Stimulated activated CD4-positive, alpha-beta T cell treated with anti-CD3 and anti-CD28 coated beads, Interleukin-2, amount 100 ng/mL, for 24 hours (primary cell): ENCODE measurements at regions not wholly inside any gene's neighbourhood (a gene's known extent, or its start where the extent isn't known, plus 50 kb on each side); places are given as distances from the start of the nearest gene placed in this dataset.

Experiments used
- DNase-seq, 2 donors: peaks; one replicate each; pipeline ENCODE4 v3.0.0-alpha.2; 2020

GRCh38 chr3:76724075-76724474 is 315.8 kb upstream of the ROBO2 start:
- no peak for DNase-seq

- DNase-seq = no peak
These were observed 315.2 kb upstream of the ROBO2 start for GRCh38 chr3:76724706-76725105.

- no peak for DNase-seq
These were observed 313.9 kb upstream of the ROBO2 start for GRCh38 chr3:76726034-76726433.

- DNase-seq = no peak
These were observed 311.5 kb upstream of the ROBO2 start for GRCh38 chr3:76728426-76728825.

- no peak for DNase-seq
These were observed 308.4 kb upstream of the ROBO2 start for GRCh38 chr3:76731471-76731870.

GRCh38 chr3:76733073-76733759 is 306.7 kb upstream of the ROBO2 start:
- DNase-seq = no peak

- DNase-seq = no peak
These were observed 304.7 kb upstream of the ROBO2 start for GRCh38 chr3:76735152-76735551.

GRCh38 chr3:76753599-76753998 is 286.3 kb upstream of the ROBO2 start:
- no peak for DNase-seq

- no peak for DNase-seq
These were observed 285.7 kb upstream of the ROBO2 start for GRCh38 chr3:76754247-76754646.

GRCh38 chr3:76756577-76756976 is 283.3 kb upstream of the ROBO2 start:
- no peak for DNase-seq

- no peak for DNase-seq
These were observed 279.6 kb upstream of the ROBO2 start for GRCh38 chr3:76760336-76760735.

GRCh38 chr3:76765511-76765910 is 274.4 kb upstream of the ROBO2 start:
- DNase-seq = no peak

- no peak for DNase-seq
These were observed 271.0 kb upstream of the ROBO2 start for GRCh38 chr3:76768912-76769311.

- no peak for DNase-seq
These were observed 263.0 kb upstream of the ROBO2 start for GRCh38 chr3:76776927-76777326.

- no peak for DNase-seq
These were observed 251.7 kb upstream of the ROBO2 start for GRCh38 chr3:76788206-76788605.

GRCh38 chr3:76789237-76789636 is 250.7 kb upstream of the ROBO2 start:
- DNase-seq = no peak

GRCh38 chr3:76811418-76811817 is 228.5 kb upstream of the ROBO2 start:
- DNase-seq = no peak

- DNase-seq = no peak
These were observed 227.2 kb upstream of the ROBO2 start for GRCh38 chr3:76812649-76813242.

GRCh38 chr3:76815561-76815960 is 224.3 kb upstream of the ROBO2 start:
- no peak for DNase-seq

- DNase-seq = no peak
These were observed 219.4 kb upstream of the ROBO2 start for GRCh38 chr3:76820481-76820880.

GRCh38 chr3:76824658-76825240 is 215.2 kb upstream of the ROBO2 start:
- DNase-seq = no peak

GRCh38 chr3:76826861-76827260 is 213.0 kb upstream of the ROBO2 start:
- DNase-seq = no peak

GRCh38 chr3:76827701-76828226 is 212.1 kb upstream of the ROBO2 start:
- DNase-seq = no peak

GRCh38 chr3:76834657-76835056 is 205.2 kb upstream of the ROBO2 start:
- no peak for DNase-seq
